HG03066 (cell line): ENCODE measurements at regions not wholly inside any gene's neighbourhood (a gene's known extent, or its start where the extent isn't known, plus 50 kb on each side); places are given as distances from the start of the nearest gene placed in this dataset.

Experiments used
- ATAC-seq: cut with Tn5 transposase; IDR thresholded peaks from one replicate; pipeline ENCODE4 v1.9.1; 2021; ENCODE audit warnings: low read depth; ENCODE audit not compliant: unreplicated experiment

- no peak for ATAC-seq
Observed at GRCh38 chr3:177553579-177553978, 356.3 kb upstream of the TBL1XR1 start.

- no peak for ATAC-seq
Observed at GRCh38 chr3:177554895-177555759, 357.8 kb upstream of the TBL1XR1 start.

GRCh38 chr3:177557548-177557947 lies 360.3 kb upstream of the TBL1XR1 start:
- no peak for ATAC-seq

- no peak for ATAC-seq
Observed at GRCh38 chr3:177561365-177561764, 364.1 kb upstream of the TBL1XR1 start.

- no peak for ATAC-seq
Observed at GRCh38 chr3:177561769-177562392, 364.6 kb upstream of the TBL1XR1 start.

- no peak for ATAC-seq
Observed at GRCh38 chr3:177563243-177563780, 366.0 kb upstream of the TBL1XR1 start.

- no peak for ATAC-seq
Observed at GRCh38 chr3:177563792-177564191, 366.5 kb upstream of the TBL1XR1 start.

GRCh38 chr3:177565981-177566380 lies 368.7 kb upstream of the TBL1XR1 start:
- ATAC-seq = no peak

- ATAC-seq = no peak
Observed at GRCh38 chr3:177567833-177568232, 370.6 kb upstream of the TBL1XR1 start.

- ATAC-seq = no peak
Observed at GRCh38 chr3:177569193-177569592, 371.9 kb upstream of the TBL1XR1 start.

GRCh38 chr3:177569875-177570657 lies 372.8 kb upstream of the TBL1XR1 start:
- no peak for ATAC-seq

- ATAC-seq = no peak
Observed at GRCh38 chr3:177571271-177571943, 374.1 kb upstream of the TBL1XR1 start.

- no peak for ATAC-seq
Observed at GRCh38 chr3:177571944-177572315, 374.6 kb upstream of the TBL1XR1 start.

- ATAC-seq = no peak
Observed at GRCh38 chr3:177574222-177574856, 377.1 kb upstream of the TBL1XR1 start.

- no peak for ATAC-seq
Observed at GRCh38 chr3:177576746-177577145, 379.5 kb upstream of the TBL1XR1 start.

- peak; percentile 93 for ATAC-seq
Observed at GRCh38 chr3:177578488-177578887, 381.2 kb upstream of the TBL1XR1 start.

- no peak for ATAC-seq
Observed at GRCh38 chr3:177579419-177579818, 382.1 kb upstream of the TBL1XR1 start.

- no peak for ATAC-seq
Observed at GRCh38 chr3:177580437-177580836, 383.2 kb upstream of the TBL1XR1 start.

GRCh38 chr3:177585271-177585670 lies 388.0 kb upstream of the TBL1XR1 start:
- no peak for ATAC-seq

GRCh38 chr3:177589041-177589650 lies 391.9 kb upstream of the TBL1XR1 start:
- ATAC-seq = no peak
